DMS114 treated with DMSO at 0.1 percent for 48 hours (cell line): ENCODE measurements at regions not wholly inside any gene's neighbourhood (a gene's known extent, or its start where the extent isn't known, plus 50 kb on each side); places are given as distances from the start of the nearest gene placed in this dataset.
"Not testable (repeated sequence)": the region's sequence is repeated elsewhere in the genome, so short reads cannot be mapped to it uniquely, and the experiment has no call there.

Experiments
- DNase-seq: peaks from one replicate; lab custom pipeline; 2025; ENCODE audit not compliant: unreplicated experiment; lab: John Stamatoyannopoulos, UW

- no peak for DNase-seq
Measured at GRCh38 chr15:35975941-35976340, 430.0 kb upstream of the DPH6 start.

- no peak for DNase-seq
Measured at GRCh38 chr15:35979608-35980007, 433.6 kb upstream of the DPH6 start.

DNA sequence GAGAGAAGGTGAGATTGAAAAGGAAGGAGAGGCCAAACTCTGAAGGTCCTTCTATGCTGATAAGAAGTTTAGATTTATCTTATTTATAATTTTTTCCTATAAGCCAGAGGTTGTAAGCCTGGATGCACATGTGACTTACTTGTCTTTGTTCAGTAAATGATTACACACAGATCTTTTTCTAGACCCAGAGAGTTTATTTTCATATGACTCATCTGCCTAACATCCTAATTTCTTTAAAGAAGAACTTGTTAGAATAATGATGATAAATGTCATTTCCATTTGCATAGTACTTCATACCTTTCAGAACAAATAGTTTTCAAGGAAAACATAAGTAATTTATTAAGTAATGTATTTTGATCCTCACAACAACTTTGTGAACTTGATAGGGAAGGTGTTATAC, 434.8 kb upstream of the DPH6 start:
- DNase-seq = no peak

GRCh38 chr15:35986191-35986721, 440.3 kb upstream of the DPH6 start:
- DNase-seq = no peak

GRCh38 chr15:35987056-35987455, 441.1 kb upstream of the DPH6 start:
- DNase-seq = no peak

- DNase-seq = no peak
Measured at GRCh38 chr15:35991386-35991785, 445.4 kb upstream of the DPH6 start.

GRCh38 chr15:35992791-35993190, 446.8 kb upstream of the DPH6 start:
- no peak for DNase-seq

DNA sequence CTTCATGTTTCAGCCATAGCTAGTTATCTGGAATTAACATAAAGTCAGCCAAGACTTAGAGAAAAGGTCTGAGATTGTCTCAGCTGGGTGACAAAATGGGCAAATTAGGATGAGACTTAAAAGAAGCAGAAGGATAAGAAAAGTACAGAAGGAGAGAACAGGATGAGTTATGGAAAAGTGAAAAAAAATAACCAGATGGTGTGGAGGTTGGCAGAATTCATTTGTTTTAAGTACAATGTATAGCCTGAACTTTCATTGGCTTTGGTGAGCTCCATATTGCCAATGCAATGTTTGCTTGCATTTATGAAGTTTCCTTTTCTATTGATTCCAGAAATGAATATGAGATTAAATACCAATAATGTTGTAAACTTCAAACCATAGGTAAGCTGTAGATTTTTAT, 447.2 kb upstream of the DPH6 start:
- no peak for DNase-seq

DNA sequence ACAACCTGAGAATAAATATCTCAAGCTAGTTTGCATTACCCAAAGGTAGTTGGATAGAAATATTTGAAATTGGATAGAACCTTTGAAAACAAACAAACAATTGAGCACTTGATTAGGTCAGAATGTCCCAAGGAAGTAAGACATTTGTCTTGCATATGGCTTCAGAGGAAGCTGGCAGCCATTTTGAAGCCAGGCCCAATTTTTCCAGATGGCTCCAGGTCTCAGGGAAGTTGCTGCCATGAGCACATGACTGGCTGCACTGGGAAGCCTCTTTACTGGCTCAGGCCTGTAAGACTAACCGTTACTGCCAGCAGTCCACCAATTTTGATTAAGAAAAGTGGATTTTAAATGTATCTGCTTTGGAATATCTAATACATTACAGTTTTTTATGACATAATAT, 448.9 kb upstream of the DPH6 start:
- DNase-seq = no peak

DNA sequence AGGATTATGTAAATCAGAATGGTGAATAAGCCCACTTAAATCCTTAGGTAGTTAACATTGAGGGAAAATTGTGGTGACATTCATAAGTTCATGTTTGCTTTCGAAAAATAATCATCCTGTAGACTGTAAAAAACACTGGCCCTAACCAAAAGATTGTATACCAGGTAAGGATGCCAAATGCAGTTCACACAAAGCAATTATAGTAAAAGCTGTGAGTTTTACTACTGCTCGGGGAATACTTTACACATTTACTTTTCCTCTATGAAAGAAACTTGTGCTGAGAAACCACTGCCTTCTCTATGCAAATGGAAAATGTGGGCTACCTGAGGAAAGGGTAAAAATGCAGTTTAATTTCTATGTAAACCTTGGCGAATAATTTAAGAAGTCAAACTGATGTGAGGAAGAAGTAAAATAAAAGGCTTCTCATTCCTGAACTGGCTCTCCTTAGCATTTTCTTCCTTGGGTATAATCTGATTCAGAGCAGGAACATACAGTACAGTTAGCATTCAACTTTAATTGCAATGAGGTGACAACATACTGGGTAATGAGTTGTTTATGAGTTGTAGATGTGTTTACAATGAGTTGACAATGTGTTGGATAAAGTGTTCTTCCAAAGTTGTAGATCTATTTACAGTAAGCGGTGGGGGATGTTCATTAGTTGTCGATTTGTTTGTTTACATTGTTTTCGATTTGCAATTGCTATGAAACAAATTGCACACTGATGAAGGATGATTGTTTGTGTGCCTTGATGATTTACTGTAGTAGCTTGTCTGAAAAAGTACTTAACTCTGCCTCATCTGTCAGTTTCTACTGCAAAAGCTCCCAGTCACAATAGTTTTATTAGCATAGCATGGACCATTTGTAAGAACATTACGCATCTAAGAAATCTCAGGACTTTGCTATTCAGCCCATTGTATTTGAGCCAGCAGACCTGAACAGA, 453.0 kb upstream of the DPH6 start:
- peak; percentile 62 for DNase-seq

- no peak for DNase-seq
Measured at GRCh38 chr15:36004891-36005490, 459.0 kb upstream of the DPH6 start.

- DNase-seq = no peak
Measured at GRCh38 chr15:36005542-36005941, 459.6 kb upstream of the DPH6 start.

GRCh38 chr15:36007699-36008098, 461.7 kb upstream of the DPH6 start:
- DNase-seq = no peak

DNA sequence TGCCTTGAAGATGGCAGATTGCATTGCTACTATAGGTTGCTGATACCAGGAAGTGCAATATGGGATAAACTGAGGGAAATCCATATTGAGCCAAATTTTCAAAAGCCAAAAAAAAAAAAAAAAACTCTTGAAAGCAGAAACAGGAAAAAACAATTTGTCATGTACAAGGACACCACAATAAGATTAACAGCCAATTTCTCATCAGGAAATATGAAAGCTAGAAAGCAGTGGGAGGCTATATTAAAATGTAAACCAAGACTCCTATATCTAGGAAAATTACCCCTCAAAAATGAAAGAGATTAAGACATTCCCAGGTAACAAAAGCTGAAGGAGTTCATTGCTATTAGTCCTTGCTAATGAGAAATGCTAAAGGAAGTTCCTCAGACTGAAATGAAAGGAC, 462.8 kb upstream of the DPH6 start:
- no peak for DNase-seq

- no peak for DNase-seq
Measured at GRCh38 chr15:36024031-36024688, 478.2 kb upstream of the DPH6 start.

DNA sequence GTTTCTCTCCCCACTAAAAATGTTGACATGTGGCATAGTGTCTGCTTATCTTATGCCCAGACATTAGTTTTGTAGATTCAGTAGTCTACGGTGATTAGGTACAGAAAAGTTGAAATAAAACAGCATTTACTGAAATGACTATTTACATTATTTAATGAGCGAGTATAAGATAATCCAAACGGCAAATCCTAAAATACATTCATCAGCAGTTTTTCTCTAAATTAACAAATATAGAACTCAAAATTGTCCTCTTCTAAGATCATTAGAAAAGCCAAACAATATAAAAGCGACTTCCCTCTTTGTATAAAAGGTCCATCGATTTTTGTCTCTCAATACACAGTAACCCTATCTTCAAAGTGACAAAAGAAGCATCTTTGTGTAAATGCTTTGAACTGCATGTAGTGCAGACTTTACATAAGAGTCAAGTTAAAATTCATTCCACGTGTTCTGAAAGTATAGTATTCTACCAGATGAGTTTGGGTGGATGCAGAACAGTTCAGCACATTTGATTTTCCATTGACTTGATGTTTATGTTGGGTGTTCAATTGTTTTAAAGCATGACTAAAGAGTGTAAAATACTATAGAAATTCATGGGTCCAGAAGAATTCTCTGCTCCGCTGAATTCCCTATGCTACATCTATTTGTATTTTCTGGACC, 480.8 kb upstream of the DPH6 start:
- DNase-seq = no peak

DNA sequence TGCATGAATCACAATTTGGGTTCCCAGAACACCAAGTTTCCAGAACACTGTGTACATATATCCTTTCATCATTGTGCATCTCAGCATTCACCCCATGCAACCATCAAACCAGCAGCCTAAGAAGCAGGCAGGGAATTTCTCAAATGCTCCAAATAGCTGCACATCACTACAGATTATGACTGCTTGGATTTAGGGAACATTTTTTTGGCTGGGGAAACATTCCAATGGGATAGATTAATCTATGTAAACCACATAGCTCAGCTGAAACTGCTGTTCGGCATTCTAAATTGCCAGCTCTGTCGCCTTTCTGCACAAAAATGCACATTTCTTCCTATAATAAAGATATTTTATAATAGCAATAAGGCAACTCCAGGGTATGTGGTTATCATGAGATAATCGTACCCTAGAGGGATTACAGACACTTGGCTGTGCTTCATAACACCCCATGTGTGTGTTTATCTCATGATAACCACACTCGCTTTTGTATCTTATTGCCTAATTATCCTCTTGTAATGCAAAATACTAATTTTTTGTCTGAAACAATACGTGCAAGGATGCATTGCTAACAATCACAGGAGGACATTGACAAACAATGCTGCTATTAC, 483.7 kb upstream of the DPH6 start:
- DNase-seq = peak; percentile 79

GRCh38 chr15:36039996-36040572, 494.1 kb upstream of the DPH6 start:
- DNase-seq = no peak

GRCh38 chr15:36047018-36047716, 501.2 kb upstream of the DPH6 start:
- DNase-seq = not testable (repeated sequence)

DNA sequence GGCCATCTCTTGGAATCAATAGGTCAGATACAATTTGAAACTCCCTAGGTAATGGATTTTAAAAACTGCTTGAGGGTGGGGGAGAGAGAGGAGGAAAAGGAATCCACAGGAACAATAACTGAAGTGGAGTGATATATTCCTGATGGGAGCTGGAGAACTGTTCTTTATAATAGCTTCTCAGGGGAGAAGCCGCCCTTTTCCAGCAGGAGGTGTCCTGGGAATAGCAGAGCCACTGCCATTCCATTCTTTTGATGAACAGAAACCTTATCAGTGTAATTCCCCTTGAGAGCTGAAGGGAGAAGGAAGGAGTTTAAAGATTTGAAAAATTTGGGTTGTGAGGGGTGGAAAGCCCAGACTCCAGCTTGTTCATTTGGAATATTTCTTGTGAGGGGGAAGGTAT, 504.9 kb upstream of the DPH6 start:
- DNase-seq = no peak
